ENCODE measurements at regions not wholly inside any gene's neighbourhood (a gene's known extent, or its start where the extent isn't known, plus 50 kb on each side); places are given as distances from the start of the nearest gene placed in this dataset.

- intact Hi-C loops (cut with micrococcal nuclease), result no loop called here
- DNase-seq, result no peak
- peaks cover 4% of the 10 kb centered on the region for H3K9me3 Mint-ChIP-seq
- POLR2A ChIA-PET, result no interaction called here
- no peaks in the 10 kb centered on the region for H3K4me1 Mint-ChIP-seq (ENCODE audit: low read depth)
- CTCF ChIA-PET, result no interaction called here
- no peaks in the 10 kb centered on the region for H3K36me3 Mint-ChIP-seq
- H3K27me3 Mint-ChIP-seq, result peaks cover 9% of the 10 kb centered on the region
- no peak overlapping the region for H3K27ac Mint-ChIP-seq
- no peak overlapping the region for H3K4me3 Mint-ChIP-seq
Observed at GRCh38 chr3:127141921-127142730, 50.8 kb upstream of the PRR23E start.

All from activated CD4-positive, alpha-beta memory T cell treated with anti-CD3 and anti-CD28 coated beads for 36 hours (primary cell).